ENCODE measurements at regions not wholly inside any gene's neighbourhood (a gene's known extent, or its start where the extent isn't known, plus 50 kb on each side); places are given as distances from the start of the nearest gene placed in this dataset.
"Not testable (repeated sequence)": the region's sequence is repeated elsewhere in the genome, so short reads cannot be mapped to it uniquely, and the experiment has no call there.

DNA sequence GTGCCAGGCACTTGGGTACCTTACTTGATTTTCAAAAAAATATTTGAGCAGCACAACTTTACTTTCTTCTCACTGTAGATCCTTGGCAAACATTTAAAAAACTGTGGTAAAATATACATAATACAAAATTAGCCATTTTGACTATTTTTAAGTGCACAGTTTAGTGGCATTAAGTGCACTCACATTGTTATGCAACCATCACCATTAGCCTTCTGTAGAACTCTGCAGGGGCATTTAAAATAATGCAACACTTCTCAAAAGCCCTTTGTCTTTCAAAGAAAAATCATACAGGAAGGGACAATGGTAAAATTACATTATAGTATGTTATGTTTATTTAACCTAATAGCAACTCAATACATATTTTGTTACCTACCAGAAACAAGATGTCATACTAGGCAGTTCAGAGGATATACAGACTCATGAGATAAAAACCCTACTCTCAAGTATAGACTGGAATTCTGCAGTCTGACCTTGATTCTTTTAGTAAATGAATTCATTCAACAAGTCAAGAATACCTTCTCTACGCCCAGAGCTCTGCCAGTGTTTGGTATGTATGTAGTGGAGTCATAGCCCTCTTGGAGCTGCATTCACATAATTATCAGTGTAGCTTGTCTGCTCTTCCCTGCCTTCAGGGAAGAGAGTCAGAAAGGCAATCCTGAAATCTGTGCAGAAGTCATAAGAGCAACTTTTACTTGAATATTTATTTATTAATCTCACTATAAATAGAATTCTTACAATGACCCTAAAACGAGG, 74.0 kb upstream of the ARRDC3 start:
- H3K18ac ChIP-seq (ENCODE audit: low read length): no peak overlapping the region
- no peak overlapping the region for H4K8ac ChIP-seq (ENCODE audit: low read depth, low read length)
- H4K12ac ChIP-seq (ENCODE audit: low read depth, low read length): no peak overlapping the region
- no peak overlapping the region for H2AFZ ChIP-seq (ENCODE audit: insufficient read depth, low read length, poor library complexity)
- H3K4me2 ChIP-seq (ENCODE audit: low read length): no peak overlapping the region
- H3K4me3 ChIP-seq (ENCODE audit: low read depth, low read length): no peak overlapping the region
- H3K23ac ChIP-seq (ENCODE audit: low read length): no peak overlapping the region
- H3K79me2 ChIP-seq (ENCODE audit: control insufficient read depth, insufficient read depth, low read length, poor library complexity): no peaks in the 10 kb centered on the region
- no peaks in the 10 kb centered on the region for H3K27me3 ChIP-seq (ENCODE audit: insufficient read depth, low read length)
- H3K9me3 ChIP-seq (ENCODE audit: insufficient read depth, low read depth, low read length): no peaks in the 10 kb centered on the region
- H2BK12ac ChIP-seq (ENCODE audit: low read length): no peak overlapping the region
- H2BK5ac ChIP-seq (ENCODE audit: low read depth, low read length, poor library complexity): no peak overlapping the region
- no peak overlapping the region for H3K14ac ChIP-seq (ENCODE audit: low read length)
- DNase-seq: no peak
- H2AK5ac ChIP-seq (ENCODE audit: low read length): no peak overlapping the region
- no peak overlapping the region for H3K9ac ChIP-seq (ENCODE audit: low read length)
- no CpG with 5 or more reads among the region's 2 CpGs for WGBS (ENCODE audit: extremely low coverage, insufficient coverage, insufficient read length)
- no peak overlapping the region for H3K27ac ChIP-seq (ENCODE audit: low read depth, low read length)
- no peaks in the 10 kb centered on the region for H3K79me1 ChIP-seq (ENCODE audit: low read length)
- no peaks in the 10 kb centered on the region for H3K36me3 ChIP-seq (ENCODE audit: control insufficient read depth in 1 of 2, insufficient read depth in 2 of 2, low read length in 2 of 2)
- no peak overlapping the region for H4K91ac ChIP-seq (ENCODE audit: low read depth, low read length)
- H3K4me1 ChIP-seq (ENCODE audit: control insufficient read depth in 1 of 2, insufficient read depth in 2 of 2, low read length in 2 of 2): no peaks in the 10 kb centered on the region
- H2BK120ac ChIP-seq (ENCODE audit: insufficient read depth, low read length, poor library complexity): no peak overlapping the region
- H3K4ac ChIP-seq (ENCODE audit: low read depth, low read length): no peak overlapping the region

DNA sequence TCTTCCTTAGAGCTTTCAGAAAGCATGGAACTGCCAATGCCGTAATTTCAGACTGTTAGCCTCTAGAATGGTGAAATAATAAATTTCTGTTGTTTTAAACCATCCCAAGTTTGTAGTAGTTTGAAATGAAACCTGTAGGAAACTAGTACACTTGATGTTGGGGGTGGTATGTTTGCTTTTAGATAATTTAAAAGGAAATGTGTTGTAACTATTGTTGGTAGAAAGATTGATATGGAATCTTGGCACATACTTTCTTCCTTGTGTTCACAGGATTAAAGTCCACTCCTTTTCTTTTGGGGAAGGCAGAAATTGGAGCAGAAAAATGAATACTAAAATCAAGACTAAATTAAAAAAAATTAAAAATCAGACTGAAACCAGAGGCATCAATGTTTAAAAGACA, 66.0 kb upstream of the ARRDC3 start:
- Histone ChIP-seq H3K79me2 (ENCODE audit: control insufficient read depth, insufficient read depth, low read length, poor library complexity) (no peaks in the 10 kb centered on the region), H3K23ac (ENCODE audit: low read length) (no peak overlapping the region), H2BK120ac (ENCODE audit: insufficient read depth, low read length, poor library complexity) (no peak overlapping the region), H2AFZ (ENCODE audit: insufficient read depth, low read length, poor library complexity) (no peak overlapping the region), H2AK5ac (ENCODE audit: low read length) (no peak overlapping the region), H3K4me3 (ENCODE audit: low read depth, low read length) (no peak overlapping the region), H4K91ac (ENCODE audit: low read depth, low read length) (no peak overlapping the region), H4K8ac (ENCODE audit: low read depth, low read length) (no peak overlapping the region), H3K4me1 (ENCODE audit: control insufficient read depth in 1 of 2, insufficient read depth in 2 of 2, low read length in 2 of 2) (no peaks in the 10 kb centered on the region), H3K14ac (ENCODE audit: low read length) (no peak overlapping the region), H3K9me3 (ENCODE audit: insufficient read depth, low read depth, low read length) (no peaks in the 10 kb centered on the region), H2BK12ac (ENCODE audit: low read length) (no peak overlapping the region), H4K12ac (ENCODE audit: low read depth, low read length) (no peak overlapping the region), H3K79me1 (ENCODE audit: low read length) (no peaks in the 10 kb centered on the region), H3K18ac (ENCODE audit: low read length) (no peak overlapping the region), H3K4me2 (ENCODE audit: low read length) (no peak overlapping the region), H3K27ac (ENCODE audit: low read depth, low read length) (no peak overlapping the region), H2BK5ac (ENCODE audit: low read depth, low read length, poor library complexity) (no peak overlapping the region), H3K4ac (ENCODE audit: low read depth, low read length) (no peak overlapping the region), H3K36me3 (ENCODE audit: control insufficient read depth in 1 of 2, insufficient read depth in 2 of 2, low read length in 2 of 2) (no peaks in the 10 kb centered on the region), H3K9ac (ENCODE audit: low read length) (no peak overlapping the region), H3K27me3 (ENCODE audit: insufficient read depth, low read length) (no peaks in the 10 kb centered on the region)
- DNase-seq: no peak
- no CpG with 5 or more reads among the region's 1 CpG for WGBS (ENCODE audit: extremely low coverage, insufficient coverage, insufficient read length)

DNA sequence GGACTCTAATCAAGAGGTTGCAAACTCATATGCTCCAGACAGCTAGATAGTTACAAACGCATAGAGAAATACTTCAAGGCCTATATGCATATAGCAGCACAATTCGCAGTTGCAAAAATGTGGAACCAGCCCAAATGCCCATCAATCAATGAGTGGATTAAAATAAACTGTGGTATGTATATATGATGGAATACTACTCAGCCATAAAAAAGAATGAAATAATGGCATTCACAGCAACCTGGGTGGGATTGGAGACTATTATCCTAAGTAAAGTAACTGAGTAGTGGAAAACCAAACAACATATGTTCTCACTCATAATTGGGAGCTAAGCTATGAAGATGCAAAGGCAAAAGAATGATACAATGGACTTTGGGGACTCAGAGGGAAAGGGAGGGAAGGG, 65.0 kb upstream of the ARRDC3 start:
- not testable (repeated sequence) for H3K23ac ChIP-seq (ENCODE audit: low read length)

DNA sequence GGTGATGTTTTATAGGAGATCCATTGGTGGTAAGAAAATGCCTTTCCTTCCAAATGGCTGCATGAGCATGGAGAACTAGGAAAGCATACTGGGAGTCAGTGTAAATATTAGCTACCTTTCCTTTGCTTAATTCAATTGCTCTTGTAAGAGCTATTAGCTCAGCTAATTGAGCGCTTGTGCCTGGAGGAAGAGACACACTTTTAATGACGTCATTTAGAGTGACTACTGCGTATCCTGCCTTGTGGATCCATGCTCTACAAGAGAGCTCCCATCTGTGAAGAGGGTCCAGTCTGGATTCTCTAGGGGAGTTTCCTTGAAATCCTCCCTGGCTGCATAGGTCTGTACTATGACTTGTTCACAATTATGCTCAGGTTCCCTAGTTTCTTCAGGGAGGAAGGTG, 63.8 kb upstream of the ARRDC3 start:
- not testable (repeated sequence) for H3K14ac ChIP-seq (ENCODE audit: low read length); H4K91ac ChIP-seq (ENCODE audit: low read depth, low read length); H3K79me2 ChIP-seq (ENCODE audit: control insufficient read depth, insufficient read depth, low read length, poor library complexity); H2BK12ac ChIP-seq (ENCODE audit: low read length); H3K27ac ChIP-seq (ENCODE audit: low read depth, low read length); H3K23ac ChIP-seq (ENCODE audit: low read length); H3K9ac ChIP-seq (ENCODE audit: low read length); H2BK5ac ChIP-seq (ENCODE audit: low read depth, low read length, poor library complexity); H3K4me1 ChIP-seq (ENCODE audit: control insufficient read depth in 1 of 2, insufficient read depth in 2 of 2, low read length in 2 of 2); H3K4me2 ChIP-seq (ENCODE audit: low read length); H3K9me3 ChIP-seq (ENCODE audit: insufficient read depth, low read depth, low read length); H4K8ac ChIP-seq (ENCODE audit: low read depth, low read length); H3K36me3 ChIP-seq (ENCODE audit: control insufficient read depth in 1 of 2, insufficient read depth in 2 of 2, low read length in 2 of 2); H3K4ac ChIP-seq (ENCODE audit: low read depth, low read length); H2AK5ac ChIP-seq (ENCODE audit: low read length); H2BK120ac ChIP-seq (ENCODE audit: insufficient read depth, low read length, poor library complexity); H3K79me1 ChIP-seq (ENCODE audit: low read length); H4K12ac ChIP-seq (ENCODE audit: low read depth, low read length); DNase-seq; H2AFZ ChIP-seq (ENCODE audit: insufficient read depth, low read length, poor library complexity); H3K18ac ChIP-seq (ENCODE audit: low read length); H3K27me3 ChIP-seq (ENCODE audit: insufficient read depth, low read length); H3K4me3 ChIP-seq (ENCODE audit: low read depth, low read length)
- WGBS (ENCODE audit: extremely low coverage, insufficient coverage, insufficient read length): no CpG with 5 or more reads among the region's 3 CpGs

More for the DNA sequence above, 65.0 kb upstream of the ARRDC3 start:
- not testable (repeated sequence) for H3K36me3 ChIP-seq (ENCODE audit: control insufficient read depth in 1 of 2, insufficient read depth in 2 of 2, low read length in 2 of 2); H3K4me3 ChIP-seq (ENCODE audit: low read depth, low read length); H3K9me3 ChIP-seq (ENCODE audit: insufficient read depth, low read depth, low read length); H2AFZ ChIP-seq (ENCODE audit: insufficient read depth, low read length, poor library complexity); DNase-seq; H3K9ac ChIP-seq (ENCODE audit: low read length); H3K79me2 ChIP-seq (ENCODE audit: control insufficient read depth, insufficient read depth, low read length, poor library complexity); H3K18ac ChIP-seq (ENCODE audit: low read length); H2BK5ac ChIP-seq (ENCODE audit: low read depth, low read length, poor library complexity); H3K79me1 ChIP-seq (ENCODE audit: low read length); H4K91ac ChIP-seq (ENCODE audit: low read depth, low read length); H3K27me3 ChIP-seq (ENCODE audit: insufficient read depth, low read length); H4K8ac ChIP-seq (ENCODE audit: low read depth, low read length); H3K4me1 ChIP-seq (ENCODE audit: control insufficient read depth in 1 of 2, insufficient read depth in 2 of 2, low read length in 2 of 2); H3K4me2 ChIP-seq (ENCODE audit: low read length); H3K4ac ChIP-seq (ENCODE audit: low read depth, low read length); H3K27ac ChIP-seq (ENCODE audit: low read depth, low read length); H3K14ac ChIP-seq (ENCODE audit: low read length); H2BK12ac ChIP-seq (ENCODE audit: low read length); H2AK5ac ChIP-seq (ENCODE audit: low read length); H4K12ac ChIP-seq (ENCODE audit: low read depth, low read length); H2BK120ac ChIP-seq (ENCODE audit: insufficient read depth, low read length, poor library complexity)
- WGBS (ENCODE audit: extremely low coverage, insufficient coverage, insufficient read length): no CpG with 5 or more reads among the region's 2 CpGs
